ENCODE measurements at regions not wholly inside any gene's neighbourhood (a gene's known extent, or its start where the extent isn't known, plus 50 kb on each side); places are given as distances from the start of the nearest gene placed in this dataset.

- Histone ChIP-seq H3K9me3 (peaks cover 0 to 4% (median 0%) of the 10 kb centered on the region in 11 donors), H3K4me3 (peak overlapping the region in 1 of 10 donors; percentile 1), H3K36me3 (peaks cover 0 to 14% (median 0%) of the 10 kb centered on the region in 9 donors), H3K4me1 (peaks cover 53 to 100% (median 95%) of the 10 kb centered on the region in 9 donors), H3K27me3 (no peaks in the 10 kb centered on the region), H3K27ac (peak overlapping the region; percentile 76 to 93 (median 86))
- TF ChIP-seq CTCF (IDR thresholded peaks at IDR 0.05), result no peak
- intact Hi-C loops (cut with DNase I), result loop anchor here in 9 of 10 donors (5.0 to 10.0 kb wide), 10 partner anchors 52 to 258 kb away; partner anchors contain the start of gene NCOR2 (in 2 of the 9)
- 24 to 30% methylated on average over 16 of the region's 16 CpGs for WGBS, 2 donors
- DNase-seq (no peak), ATAC-seq (peak in 7 of 8 donors; percentile 2 to 72 (median 45))
Observed at GRCh38 chr12:124509676-124510300, 57.6 kb downstream of the NCOR2 start.

- peaks cover 0 to 13% (median 0%) of the 10 kb centered on the region in 9 donors for H3K36me3 ChIP-seq
- no peak for TF ChIP-seq CTCF (IDR thresholded peaks at IDR 0.05)
- peak overlapping the region; percentile 76 to 93 (median 86) for H3K27ac ChIP-seq
- no peak for ATAC-seq
- 35 to 62% methylated on average over 1 of the region's 1 CpG for WGBS, 2 donors
- intact Hi-C loops (cut with DNase I), result loop anchor here in 4 of 10 donors (5.0 to 10.0 kb wide), 4 partner anchors 52 to 258 kb away; no protein-coding TSS in a partner anchor
- DNase-seq, result no peak
- H3K4me3 ChIP-seq, result peak overlapping the region in 1 of 10 donors; percentile 1
- no peaks in the 10 kb centered on the region for H3K27me3 ChIP-seq
- peaks cover 53 to 100% (median 96%) of the 10 kb centered on the region in 9 donors for H3K4me1 ChIP-seq
- H3K9me3 ChIP-seq, result peaks cover 0 to 4% (median 0%) of the 10 kb centered on the region in 11 donors
Observed at GRCh38 chr12:124509300-124509675, 58.1 kb downstream of the NCOR2 start.

- TF ChIP-seq CTCF (IDR thresholded peaks at IDR 0.05), result no peak
- Histone ChIP-seq H3K36me3 (peaks cover 0 to 10% (median 0%) of the 10 kb centered on the region in 9 donors), H3K9me3 (peaks cover 0 to 4% (median 0%) of the 10 kb centered on the region in 11 donors), H3K27me3 (no peaks in the 10 kb centered on the region), H3K4me1 (peaks cover 48 to 99% (median 94%) of the 10 kb centered on the region in 9 donors), H3K4me3 (peak overlapping the region in 3 of 10 donors; percentile 5 to 10 (median 7)), H3K27ac (peak overlapping the region; percentile 76 to 93 (median 86))
- intact Hi-C loops (cut with DNase I), result loop anchor here in 4 of 10 donors (5.0 to 10.0 kb wide), 4 partner anchors 51 to 259 kb away; no protein-coding TSS in a partner anchor
- peak in 1 of 2 donors; percentile 23 for DNase-seq
- ATAC-seq, result peak in 3 of 8 donors; percentile 2 to 14 (median 3)
- 58 to 60% methylated on average over 21 of the region's 21 CpGs for WGBS, 2 donors
Observed at GRCh38 chr12:124508381-124509079, 58.9 kb downstream of the NCOR2 start.

Measured in heart right ventricle (tissue), 16 donors.